ENCODE measurements at regions not wholly inside any gene's neighbourhood (a gene's known extent, or its start where the extent isn't known, plus 50 kb on each side); places are given as distances from the start of the nearest gene placed in this dataset.

GRCh38 chr13:109989155-109989554 lies 202.8 kb upstream of the IRS2 start:
- no peak for TF ChIP-seq CTCF (IDR thresholded peaks at IDR 0.05)
- no peak for TF ChIP-seq POLR2A (IDR thresholded peaks at IDR 0.05)

Measured in gastroesophageal sphincter (tissue), 3 donors.